ENCODE measurements at regions not wholly inside any gene's neighbourhood (a gene's known extent, or its start where the extent isn't known, plus 50 kb on each side); places are given as distances from the start of the nearest gene placed in this dataset.

GRCh38 chr13:65841156-65841555, 1389.0 kb downstream of the PCDH9 start:
- TF ChIP-seq CTCF (conservative IDR thresholded peaks at IDR 0.05) = no peak
- no peak for TF ChIP-seq ZFX (IDR thresholded peaks at IDR 0.05)

Data from C4-2B (cell line).